ENCODE measurements at regions not wholly inside any gene's neighbourhood (a gene's known extent, or its start where the extent isn't known, plus 50 kb on each side); places are given as distances from the start of the nearest gene placed in this dataset.

GRCh38 chr2:40554665-40555294 is 102.9 kb upstream of the SLC8A1 start:
- TF ChIP-seq POLR2A (IDR thresholded peaks at IDR 0.05; ENCODE audit: low read depth, low read length) (no peak), MEF2A (IDR thresholded peaks at IDR 0.05; ENCODE audit: insufficient read depth, low read depth, low read length) (no peak), TAF1 (IDR thresholded peaks at IDR 0.05; ENCODE audit: borderline replicate concordance, low read depth, low read length) (no peak), BCL11A (IDR thresholded peaks at IDR 0.05; ENCODE audit: low read depth, low read length) (no peak), ZNF274 (IDR thresholded peaks at IDR 0.05; ENCODE audit: insufficient read depth, insufficient read length) (no peak), ELK1 (IDR thresholded peaks at IDR 0.05; ENCODE audit: low read depth, low read length) (no peak), CBX3 (IDR thresholded peaks at IDR 0.05; ENCODE audit: borderline replicate concordance, low read depth) (no peak), MYC (IDR thresholded peaks at IDR 0.05; ENCODE audit: insufficient read depth, insufficient read length, insufficient replicate concordance, low read length, severe bottlenecking) (no peak), RFX5 (IDR thresholded peaks at IDR 0.05; ENCODE audit: low read depth, low read length) (no peak), RUNX3 (IDR thresholded peaks at IDR 0.05; ENCODE audit: low read length) (no peak), PBX3 (IDR thresholded peaks at IDR 0.05; ENCODE audit: insufficient replicate concordance, low read depth, low read length) (no peak), CHD4 (IDR thresholded peaks at IDR 0.05) (no peak)

Measured in GM12878 (cell line).